HEK293 (cell line): ENCODE measurements at regions not wholly inside any gene's neighbourhood (a gene's known extent, or its start where the extent isn't known, plus 50 kb on each side); places are given as distances from the start of the nearest gene placed in this dataset.

Source experiments
- CTCF ChIA-PET: fragments of 350-600 bp; formaldehyde crosslinking; extraction: SDS; loops from one replicate; lab custom pipeline; 2021; ENCODE audit warnings: antibody characterized with exemption; lab: Yijun Ruan, JAX
- POLR2A ChIA-PET: fragments of 300-600 bp; formaldehyde crosslinking; extraction: SDS; loops from one replicate; lab custom pipeline; 2020; ENCODE audit warnings: antibody characterized with exemption, inconsistent platforms; lab: Yijun Ruan, JAX
- H3K27ac ChIP-seq: fragments of 200-500 bp; sonication (Bioruptor generic); 2 replicates; pipeline ENCODE4 v1.5.1; 2014; ENCODE audit warnings: low read depth, low read length, control low read depth, inconsistent platforms; ENCODE audit errors: extremely low read depth
- H3K36me3 ChIP-seq, 2 experiments: fragments of 200-500 bp in 1 of 2; sonication (Bioruptor generic) in 1 of 2; 1 replicate in 1 of 2; 2 replicates in 1 of 2; pipeline ENCODE4 v1.5.1; 2014 to 2017; ENCODE audit warnings: inconsistent platforms in 2 of 2, low read length in 2 of 2; ENCODE audit not compliant: control insufficient read depth in 2 of 2, insufficient read depth in 1 of 2
- H3K4me1 ChIP-seq: fragments of 200-500 bp; sonication (Bioruptor generic); 2 replicates; pipeline ENCODE4 v1.5.1; 2014; ENCODE audit warnings: mild to moderate bottlenecking, low read length, inconsistent platforms; ENCODE audit not compliant: control insufficient read depth, insufficient read depth
- H3K4me3 ChIP-seq: 2 replicates; pipeline ENCODE4 v1.5.1; 2011; ENCODE audit warnings: low read depth, mild to moderate bottlenecking, control low read depth, low read length, moderate library complexity
- H3K9me3 ChIP-seq: fragments of 200-500 bp; sonication (Bioruptor generic); 2 replicates; pipeline ENCODE4 v1.5.1; 2014; ENCODE audit warnings: low read depth, low read length, inconsistent platforms; ENCODE audit not compliant: control insufficient read depth, insufficient read depth
- KLF16 ChIP-seq: fragments of 450-650 bp; formaldehyde crosslinking; IDR thresholded peaks from 2 replicates; pipeline ENCODE4 v1.5.1; 2017; ENCODE audit warnings: missing biosample characterization, missing genetic modification characterization
- SP2 ChIP-seq: fragments of 450-650 bp; formaldehyde crosslinking; IDR thresholded peaks from 2 replicates; pipeline ENCODE4 v1.5.1; 2016; ENCODE audit warnings: missing biosample characterization, missing genetic modification characterization
- TRIM28 ChIP-seq: IDR thresholded peaks from 2 replicates; pipeline ENCODE4 v1.6.1; 2011; ENCODE audit warnings: low read length, control low read depth, borderline replicate concordance
- YY1 ChIP-seq: fragments of 450-650 bp; formaldehyde crosslinking; IDR thresholded peaks from 2 replicates; pipeline ENCODE4 v1.5.1; 2018; ENCODE audit warnings: missing biosample characterization, missing genetic modification characterization
- ZBTB21 ChIP-seq: fragments of 450-650 bp; formaldehyde crosslinking; IDR thresholded peaks from 2 replicates; pipeline ENCODE4 v1.5.1; 2017; ENCODE audit warnings: missing biosample characterization, missing genetic modification characterization
- ZBTB48 ChIP-seq: fragments of 450-650 bp; formaldehyde crosslinking; IDR thresholded peaks from 2 replicates; pipeline ENCODE4 v1.5.1; 2016; ENCODE audit warnings: missing biosample characterization, missing genetic modification characterization
- ZFHX2 ChIP-seq: fragments of 450-650 bp; formaldehyde crosslinking; conservative IDR thresholded peaks from 2 replicates; pipeline ENCODE4 v1.5.1; 2016; ENCODE audit warnings: missing biosample characterization, missing genetic modification characterization
- ZFP3 ChIP-seq: fragments of 450-650 bp; formaldehyde crosslinking; IDR thresholded peaks from 2 replicates; pipeline ENCODE4 v1.5.1; 2016; ENCODE audit warnings: low read depth, missing biosample characterization, missing genetic modification characterization
- ZNF121 ChIP-seq: fragments of 450-650 bp; formaldehyde crosslinking; IDR thresholded peaks from 2 replicates; pipeline ENCODE4 v1.5.1; 2016; ENCODE audit warnings: missing biosample characterization, missing genetic modification characterization
- ZNF169 ChIP-seq: fragments of 450-650 bp; formaldehyde crosslinking; IDR thresholded peaks from 2 replicates; pipeline ENCODE4 v1.5.1; 2016; ENCODE audit warnings: missing biosample characterization, missing genetic modification characterization
- ZNF211 ChIP-seq: fragments of 450-650 bp; formaldehyde crosslinking; IDR thresholded peaks from 2 replicates; pipeline ENCODE4 v1.5.1; 2016; ENCODE audit warnings: low read depth, missing biosample characterization, missing genetic modification characterization
- ZNF248 ChIP-seq: fragments of 450-650 bp; formaldehyde crosslinking; IDR thresholded peaks from 2 replicates; pipeline ENCODE4 v1.5.1; 2017; ENCODE audit warnings: missing biosample characterization, missing genetic modification characterization
- ZNF341 ChIP-seq: fragments of 450-650 bp; formaldehyde crosslinking; IDR thresholded peaks from 2 replicates; pipeline ENCODE4; 2016; ENCODE audit warnings: low read depth, missing biosample characterization, missing genetic modification characterization
- ZNF394 ChIP-seq: fragments of 450-650 bp; formaldehyde crosslinking; IDR thresholded peaks from 2 replicates; pipeline ENCODE4 v1.5.1; 2016; ENCODE audit warnings: missing biosample characterization, missing genetic modification characterization, mild to moderate bottlenecking, moderate library complexity, borderline replicate concordance
- ZNF530 ChIP-seq: fragments of 450-650 bp; formaldehyde crosslinking; IDR thresholded peaks from 2 replicates; pipeline ENCODE4 v1.5.1; 2016; ENCODE audit warnings: low read depth, missing biosample characterization, missing genetic modification characterization
- ZNF549 ChIP-seq: fragments of 450-650 bp; IDR thresholded peaks from 2 replicates; pipeline ENCODE4 v1.5.1; 2018; ENCODE audit warnings: missing biosample characterization, missing genetic modification characterization, mild to moderate bottlenecking, inconsistent platforms, moderate library complexity
- ZNF624 ChIP-seq: fragments of 450-650 bp; formaldehyde crosslinking; IDR thresholded peaks from 2 replicates; pipeline ENCODE4 v1.5.1; 2017; ENCODE audit warnings: missing biosample characterization, missing genetic modification characterization
- ZNF626 ChIP-seq: fragments of 450-650 bp; sonication (Bioruptor Pico); formaldehyde crosslinking; IDR thresholded peaks from 2 replicates; pipeline ENCODE4 v1.5.1; 2018; ENCODE audit warnings: missing biosample characterization, missing genetic modification characterization, inconsistent platforms
- ZNF785 ChIP-seq: fragments of 450-650 bp; formaldehyde crosslinking; IDR thresholded peaks from 2 replicates; pipeline ENCODE4 v1.5.1; 2016; ENCODE audit warnings: missing biosample characterization, missing genetic modification characterization
- ZNF837 ChIP-seq: fragments of 450-650 bp; formaldehyde crosslinking; IDR thresholded peaks from 2 replicates; pipeline ENCODE4 v1.5.1; 2016; ENCODE audit warnings: missing biosample characterization, missing genetic modification characterization
- ZSCAN4 ChIP-seq: fragments of 450-650 bp; formaldehyde crosslinking; IDR thresholded peaks from 2 replicates; pipeline ENCODE4 v1.5.1; 2017; ENCODE audit warnings: missing biosample characterization, missing genetic modification characterization
- TF ChIP-seq, protein P1 (sequence below): fragments of 450-650 bp; formaldehyde crosslinking; IDR thresholded peaks from 2 replicates; pipeline ENCODE4 v1.5.1; 2016; ENCODE audit warnings: missing biosample characterization, missing genetic modification characterization
- TF ChIP-seq, protein P2 (sequence below): fragments of 450-650 bp; formaldehyde crosslinking; IDR thresholded peaks from 2 replicates; pipeline ENCODE4 v1.5.1; 2016; ENCODE audit warnings: missing biosample characterization, missing genetic modification characterization

DNA sequence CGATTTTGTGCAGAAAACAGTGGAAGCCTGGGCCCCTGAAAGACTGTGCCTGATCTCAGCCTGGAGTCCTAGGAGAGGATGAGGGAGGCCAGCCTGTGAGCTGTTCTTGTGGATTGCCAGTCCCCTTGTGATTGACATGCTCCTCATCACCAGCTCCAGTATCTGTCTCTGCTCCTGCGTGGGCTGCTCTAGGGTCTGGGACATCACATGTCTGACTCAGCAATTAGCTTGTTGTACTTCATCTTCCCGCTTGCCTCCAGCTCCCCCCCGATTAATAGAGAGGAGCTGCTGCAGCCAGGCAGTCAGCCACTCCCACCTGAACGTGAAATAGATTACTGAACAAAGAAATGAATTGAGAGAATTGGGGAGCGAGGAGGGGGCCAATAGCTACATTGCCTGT lies 99.6 kb upstream of the TBX20 start:
- Histone ChIP-seq H3K27ac (no peak overlapping the region), H3K9me3 (no peaks in the 10 kb centered on the region), H3K4me3 (no peak overlapping the region), H3K36me3 (no peaks in the 10 kb centered on the region), H3K4me1 (no peaks in the 10 kb centered on the region)
- ChIA-PET POLR2A (no interaction called here), CTCF (no interaction called here)
- no peak for TF ChIP-seq ZBTB21 (tag by site-specific recombination)
- TF ChIP-seq ZFP3 (tag by site-specific recombination): no peak
- TF ChIP-seq, protein P1, sequence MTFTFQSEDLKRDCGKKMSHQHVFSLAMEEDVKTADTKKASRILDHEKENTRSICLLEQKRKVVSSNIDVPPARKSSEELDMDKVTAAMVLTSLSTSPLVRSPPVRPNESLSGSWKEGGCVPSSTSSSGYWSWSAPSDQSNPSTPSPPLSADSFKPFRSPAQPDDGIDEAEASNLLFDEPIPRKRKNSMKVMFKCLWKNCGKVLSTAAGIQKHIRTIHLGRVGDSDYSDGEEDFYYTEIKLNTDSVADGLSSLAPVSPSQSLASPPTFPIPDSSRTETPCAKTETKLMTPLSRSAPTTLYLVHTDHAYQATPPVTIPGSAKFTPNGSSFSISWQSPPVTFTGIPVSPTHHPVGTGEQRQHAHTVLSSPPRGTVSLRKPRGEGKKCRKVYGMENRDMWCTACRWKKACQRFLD (tag by site-specific recombination): no peak
- no peak for TF ChIP-seq ZNF785

GRCh38 chr7:35351466-35351865 lies 97.6 kb upstream of the TBX20 start:
- Histone ChIP-seq H3K9me3 (no peaks in the 10 kb centered on the region), H3K27ac (no peak overlapping the region), H3K4me3 (no peak overlapping the region), H3K36me3 (no peaks in the 10 kb centered on the region), H3K4me1 (no peaks in the 10 kb centered on the region)
- TF ChIP-seq ZNF549: no peak
- no peak for TF ChIP-seq ZSCAN4 (tag by site-specific recombination)
- TF ChIP-seq SP2: no peak
- TF ChIP-seq ZNF394: no peak
- TF ChIP-seq ZNF530: no peak
- no peak for TF ChIP-seq ZNF624 (tag by site-specific recombination)
- no peak for TF ChIP-seq YY1 (tag by site-specific recombination)
- TF ChIP-seq ZNF341: no peak
- no peak for TF ChIP-seq ZNF248
- no peak for TF ChIP-seq ZNF626 (tag by site-specific recombination)
- no peak for TF ChIP-seq ZNF837 (tag by site-specific recombination)
- TF ChIP-seq KLF16: no peak
- TF ChIP-seq ZNF211 (tag by site-specific recombination): no peak
- TF ChIP-seq TRIM28: no peak
- no peak for TF ChIP-seq ZFHX2 (tag by site-specific recombination)
- TF ChIP-seq ZBTB48 (tag by site-specific recombination): no peak
- TF ChIP-seq ZNF169 (tag by site-specific recombination): no peak
- TF ChIP-seq, protein P2, sequence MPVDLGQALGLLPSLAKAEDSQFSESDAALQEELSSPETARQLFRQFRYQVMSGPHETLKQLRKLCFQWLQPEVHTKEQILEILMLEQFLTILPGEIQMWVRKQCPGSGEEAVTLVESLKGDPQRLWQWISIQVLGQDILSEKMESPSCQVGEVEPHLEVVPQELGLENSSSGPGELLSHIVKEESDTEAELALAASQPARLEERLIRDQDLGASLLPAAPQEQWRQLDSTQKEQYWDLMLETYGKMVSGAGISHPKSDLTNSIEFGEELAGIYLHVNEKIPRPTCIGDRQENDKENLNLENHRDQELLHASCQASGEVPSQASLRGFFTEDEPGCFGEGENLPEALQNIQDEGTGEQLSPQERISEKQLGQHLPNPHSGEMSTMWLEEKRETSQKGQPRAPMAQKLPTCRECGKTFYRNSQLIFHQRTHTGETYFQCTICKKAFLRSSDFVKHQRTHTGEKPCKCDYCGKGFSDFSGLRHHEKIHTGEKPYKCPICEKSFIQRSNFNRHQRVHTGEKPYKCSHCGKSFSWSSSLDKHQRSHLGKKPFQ (tag by site-specific recombination): no peak
- TF ChIP-seq ZNF121 (tag by site-specific recombination): no peak
- ChIA-PET CTCF (no interaction called here), POLR2A (no interaction called here)
